SH-SY5Y (cell line): ENCODE measurements at regions not wholly inside any gene's neighbourhood (a gene's known extent, or its start where the extent isn't known, plus 50 kb on each side); places are given as distances from the start of the nearest gene placed in this dataset.

Experiments
- GATA2 ChIP-seq: IDR thresholded peaks from 2 replicates; pipeline ENCODE4 v1.6.1; 2011; ENCODE audit warnings: mild to moderate bottlenecking, low read depth, low read length
- GATA3 ChIP-seq: IDR thresholded peaks from 2 replicates; pipeline ENCODE4 v1.6.1; 2011; ENCODE audit warnings: low read depth, mild to moderate bottlenecking, low read length, moderate library complexity

GRCh38 chr6:79373880-79374279, 139.4 kb upstream of the HMGN3 start:
- no peak for TF ChIP-seq GATA3
- TF ChIP-seq GATA2: no peak
